Activated CD4-positive, CD25-positive, alpha-beta regulatory T cell treated with anti-CD3 and anti-CD28 coated beads, Interleukin-2, amount 50 U/mL, for 72 hours (primary cell): ENCODE measurements at regions not wholly inside any gene's neighbourhood (a gene's known extent, or its start where the extent isn't known, plus 50 kb on each side); places are given as distances from the start of the nearest gene placed in this dataset.

Experiments used
- DNase-seq: peaks from one replicate; pipeline ENCODE4 v3.0.0; 2021

GRCh38 chr5:88144219-88145001 is 124.2 kb downstream of the TMEM161B start:
- no peak for DNase-seq

- DNase-seq = no peak
Observed at GRCh38 chr5:88143693-88144218, 124.9 kb downstream of the TMEM161B start.

GRCh38 chr5:88142886-88143692 is 125.6 kb downstream of the TMEM161B start:
- DNase-seq = no peak

GRCh38 chr5:88142636-88142885 is 126.1 kb downstream of the TMEM161B start:
- no peak for DNase-seq

- peak; percentile 70 for DNase-seq
Observed at GRCh38 chr5:88140856-88141752, 127.5 kb downstream of the TMEM161B start.

GRCh38 chr5:88140396-88140855 is 128.2 kb downstream of the TMEM161B start:
- DNase-seq = no peak

- no peak for DNase-seq
Observed at GRCh38 chr5:88130211-88130815, 138.3 kb downstream of the TMEM161B start.

GRCh38 chr5:88128813-88129212 is 139.8 kb downstream of the TMEM161B start:
- DNase-seq = no peak

GRCh38 chr5:88119535-88120125 is 149.0 kb downstream of the TMEM161B start:
- no peak for DNase-seq

- no peak for DNase-seq
Observed at GRCh38 chr5:88118179-88118578, 150.5 kb downstream of the TMEM161B start.

GRCh38 chr5:88117546-88117945 is 151.1 kb downstream of the TMEM161B start:
- no peak for DNase-seq

- no peak for DNase-seq
Observed at GRCh38 chr5:88116396-88116795, 152.2 kb downstream of the TMEM161B start.

- DNase-seq = no peak
Observed at GRCh38 chr5:88115211-88115610, 153.4 kb downstream of the TMEM161B start.

- no peak for DNase-seq
Observed at GRCh38 chr5:88113429-88113828, 155.2 kb downstream of the TMEM161B start.

- DNase-seq = no peak
Observed at GRCh38 chr5:88109818-88110217, 158.8 kb downstream of the TMEM161B start.

GRCh38 chr5:88108490-88109279 is 160.0 kb downstream of the TMEM161B start:
- DNase-seq = no peak

GRCh38 chr5:88094906-88095496 is 173.6 kb downstream of the TMEM161B start:
- no peak for DNase-seq

- DNase-seq = no peak
Observed at GRCh38 chr5:88094403-88094802, 174.2 kb downstream of the TMEM161B start.

GRCh38 chr5:88093765-88094164 is 174.9 kb downstream of the TMEM161B start:
- DNase-seq = no peak

GRCh38 chr5:88092958-88093605 is 175.6 kb downstream of the TMEM161B start:
- DNase-seq = no peak
